Breast epithelium (tissue), 3 donors: ENCODE measurements at regions not wholly inside any gene's neighbourhood (a gene's known extent, or its start where the extent isn't known, plus 50 kb on each side); places are given as distances from the start of the nearest gene placed in this dataset.

Experiments used
- CTCF ChIP-seq, 3 donors: fragments of 450-650 bp; IDR thresholded peaks; one replicate each; pipeline ENCODE4 v1.5.1; 2016 to 2017; ENCODE audit warnings: antibody characterized with exemption in 3 of 3, mild to moderate bottlenecking in 3 of 3, moderate library complexity in 3 of 3
- POLR2A ChIP-seq: fragments of 450-650 bp; IDR thresholded peaks from one replicate; pipeline ENCODE4 v1.6.1; 2016; ENCODE audit warnings: antibody characterized with exemption, mild to moderate bottlenecking, moderate library complexity
- POLR2AphosphoS5 ChIP-seq, 3 donors: sonication (generic); formaldehyde crosslinking; IDR thresholded peaks; one replicate each; pipeline ENCODE4 v1.6.1; 2017; ENCODE audit warnings: antibody characterized with exemption in 3 of 3

- TF ChIP-seq CTCF (IDR thresholded peaks at IDR 0.05) (no peak), POLR2A (no peak), POLR2AphosphoS5 (IDR thresholded peaks at IDR 0.05) (no peak)
Measured at GRCh38 chr6:88376768-88377387, 210.7 kb upstream of the CNR1 start.
